PC-9 (cell line): ENCODE measurements at regions not wholly inside any gene's neighbourhood (a gene's known extent, or its start where the extent isn't known, plus 50 kb on each side); places are given as distances from the start of the nearest gene placed in this dataset.

Source experiments
- BruUV-seq: library from RNA; stranded (reverse); fragments of 400-500 nt; replicated peaks from 2 replicates; lab custom pipeline; 2021; lab: Mats Ljungman, UMichigan
- CTCF ChIA-PET: fragments of 300-600 bp; sonication (Branson Sonifier 250); formaldehyde crosslinking; loops from one replicate; lab custom pipeline; 2022; ENCODE audit warnings: antibody characterized with exemption; lab: Charles Lee
- POLR2A ChIA-PET: fragments of 300-600 bp; sonication (Branson Sonifier 250); formaldehyde crosslinking; loops from one replicate; lab custom pipeline; 2022; ENCODE audit warnings: antibody characterized with exemption; ENCODE audit not compliant: unreplicated experiment; lab: Charles Lee
- DNase-seq, 2 experiments: peaks; one replicate each; pipeline versions ENCODE4 v3.0.0 to v3.0.0-alpha.2; 2015 to 2022; ENCODE audit warnings: mixed read lengths in 1 of 2
- H2AFZ ChIP-seq: fragments of 200-600 bp; sonication (generic); 2 replicates; pipeline ENCODE4 v1.8.1; 2017; ENCODE audit warnings: antibody characterized with exemption
- H3F3A ChIP-seq: fragments of 200-600 bp; sonication (generic); 2 replicates; pipeline ENCODE4 v1.8.1; 2017; ENCODE audit warnings: antibody characterized with exemption, mild to moderate bottlenecking, low read depth; ENCODE audit not compliant: insufficient read depth
- H3K27ac ChIP-seq: fragments of 200-600 bp; sonication (generic); 2 replicates; pipeline ENCODE4 v1.6.1; 2016; ENCODE audit warnings: mixed run types
- H3K27me3 ChIP-seq: fragments of 200-600 bp; sonication (generic); 2 replicates; pipeline ENCODE4 v1.6.1; 2016; ENCODE audit warnings: low read depth, mixed run types; ENCODE audit not compliant: insufficient read depth
- H3K36me3 ChIP-seq: fragments of 200-600 bp; sonication (generic); 2 replicates; pipeline ENCODE4 v1.6.1; 2016; ENCODE audit warnings: low read depth, mixed run types
- H3K4me1 ChIP-seq: fragments of 200-600 bp; sonication (generic); replicated peaks from 2 replicates; pipeline ENCODE4 v1.6.1; 2016; ENCODE audit warnings: mixed run types; ENCODE audit not compliant: insufficient read depth
- H3K4me2 ChIP-seq: fragments of 200-600 bp; sonication (generic); 2 replicates; pipeline ENCODE4 v1.6.1; 2017; ENCODE audit warnings: mixed run types
- H3K4me3 ChIP-seq: fragments of 200-600 bp; sonication (generic); 2 replicates; pipeline ENCODE4 v1.6.1; 2016; ENCODE audit warnings: mixed run types
- H3K79me2 ChIP-seq: fragments of 200-600 bp; sonication (generic); 2 replicates; pipeline ENCODE4 v1.6.1; 2017; ENCODE audit warnings: low read depth, mixed run types
- H3K9me2 ChIP-seq: fragments of 200-600 bp; sonication (generic); 2 replicates; pipeline ENCODE4 v1.8.1; 2017; ENCODE audit warnings: mild to moderate bottlenecking; ENCODE audit not compliant: insufficient read depth
- H3K9me3 ChIP-seq: fragments of 200-600 bp; sonication (generic); 2 replicates; pipeline ENCODE4 v1.8.1; 2016; ENCODE audit warnings: low read depth; ENCODE audit not compliant: insufficient read depth
- H4K20me1 ChIP-seq: fragments of 200-600 bp; sonication (generic); 2 replicates; pipeline ENCODE4 v1.8.1; 2017; ENCODE audit not compliant: insufficient read depth
- CTCF ChIP-seq: fragments of 200-600 bp; sonication (generic); conservative IDR thresholded peaks from 2 replicates; pipeline ENCODE4 v1.6.1; 2017; ENCODE audit warnings: mixed run types, antibody characterized with exemption, mild to moderate bottlenecking, moderate library complexity
- EZH2 ChIP-seq: fragments of 200-600 bp; sonication (generic); IDR thresholded peaks from 2 replicates; pipeline ENCODE4 v1.8.0; 2017; ENCODE audit warnings: antibody characterized with exemption, low read depth
- intact Hi-C: fragments of 100-400 bp; cut with micrococcal nuclease; formaldehyde crosslinking; loops from one replicate; pipeline ENCODE4 v1.10.0; 2022; ENCODE audit not compliant: unreplicated experiment

DNA sequence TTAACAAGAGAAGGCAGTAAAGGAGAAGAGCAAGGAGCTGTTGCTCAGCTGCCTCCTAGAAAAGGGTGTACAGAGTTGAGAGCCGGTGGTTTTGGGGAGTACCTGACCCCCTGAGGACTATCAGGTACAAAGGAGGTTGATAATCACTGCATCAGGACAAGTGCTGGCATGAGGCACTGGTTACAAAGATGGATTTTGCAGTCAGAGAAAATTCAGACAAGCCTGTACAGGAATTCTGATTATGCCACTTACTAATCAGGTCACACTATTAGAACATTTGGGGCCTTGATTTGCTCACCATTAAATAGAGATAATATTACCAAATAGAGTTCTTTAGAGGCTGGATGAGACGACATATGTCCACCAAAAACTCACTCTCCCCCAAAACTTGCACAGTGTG is 450.9 kb upstream of the TMPO start:
- Histone ChIP-seq H4K20me1 (no peaks in the 10 kb centered on the region), H3K4me2 (no peak overlapping the region), H3K4me3 (no peak overlapping the region), H3K4me1 (no peaks in the 10 kb centered on the region), H3F3A (no peaks in the 10 kb centered on the region), H3K9me3 (no peaks in the 10 kb centered on the region), H3K79me2 (no peaks in the 10 kb centered on the region), H3K9me2 (no peaks in the 10 kb centered on the region), H2AFZ (no peak overlapping the region), H3K27me3 (0 out of 2 replicates have a peak, but pooled peaks cover 19% of the 10 kb centered on the region), H3K27ac (no peak overlapping the region), H3K36me3 (no peaks in the 10 kb centered on the region)
- CTCF ChIA-PET, result no interaction called here
- DNase-seq, result no peak
- POLR2A ChIA-PET, result no interaction called here
- intact Hi-C loops, result no loop called here
- BruUV-seq, result no TSS peak
- no peak for TF ChIP-seq EZH2
- TF ChIP-seq CTCF, result no peak

- CTCF ChIA-PET, result no interaction called here
- no TSS peak for BruUV-seq
- H4K20me1 ChIP-seq, result no peaks in the 10 kb centered on the region
- no peaks in the 10 kb centered on the region for H3K4me1 ChIP-seq
- DNase-seq, result no peak
- no peak overlapping the region for H2AFZ ChIP-seq
- no peaks in the 10 kb centered on the region for H3K9me3 ChIP-seq
- H3F3A ChIP-seq, result no peaks in the 10 kb centered on the region
- no peaks in the 10 kb centered on the region for H3K79me2 ChIP-seq
- H3K9me2 ChIP-seq, result no peaks in the 10 kb centered on the region
- no peak overlapping the region for H3K4me2 ChIP-seq
- no peaks in the 10 kb centered on the region for H3K36me3 ChIP-seq
- no peak for TF ChIP-seq EZH2
- TF ChIP-seq CTCF, result no peak
- H3K27ac ChIP-seq, result no peak overlapping the region
- intact Hi-C loops, result no loop called here
- no peak overlapping the region for H3K4me3 ChIP-seq
- H3K27me3 ChIP-seq, result 0 out of 2 replicates have a peak, but pooled peaks cover 19% of the 10 kb centered on the region
- POLR2A ChIA-PET, result no interaction called here
Observed at GRCh38 chr12:98067795-98068194, 447.6 kb upstream of the TMPO start.

- Histone ChIP-seq H3F3A (no peaks in the 10 kb centered on the region), H3K9me3 (no peaks in the 10 kb centered on the region), H3K27ac (no peak overlapping the region), H3K4me1 (no peaks in the 10 kb centered on the region), H4K20me1 (no peaks in the 10 kb centered on the region), H3K4me3 (no peak overlapping the region), H3K79me2 (no peaks in the 10 kb centered on the region), H2AFZ (no peak overlapping the region), H3K4me2 (no peak overlapping the region), H3K27me3 (0 out of 2 replicates have a peak, but pooled peaks cover 4% of the 10 kb centered on the region), H3K36me3 (no peaks in the 10 kb centered on the region), H3K9me2 (no peaks in the 10 kb centered on the region)
- BruUV-seq, result no TSS peak
- TF ChIP-seq EZH2 (no peak), CTCF (no peak)
- POLR2A ChIA-PET, result no interaction called here
- CTCF ChIA-PET, result no interaction called here
- intact Hi-C loops, result no loop called here
- no peak for DNase-seq
Observed at GRCh38 chr12:98073610-98074009, 441.8 kb upstream of the TMPO start.
